ENCODE measurements at regions not wholly inside any gene's neighbourhood (a gene's known extent, or its start where the extent isn't known, plus 50 kb on each side); places are given as distances from the start of the nearest gene placed in this dataset.

GRCh38 chr10:6748029-6748428 lies 168.0 kb upstream of the PRKCQ start:
- TF ChIP-seq CTCF (IDR thresholded peaks at IDR 0.05) (no peak), POLR2AphosphoS5 (IDR thresholded peaks at IDR 0.05) (no peak), POLR2A (IDR thresholded peaks at IDR 0.05) (no peak)

Data from transverse colon (tissue), 4 donors.